SJSA1 (cell line): ENCODE measurements at regions not wholly inside any gene's neighbourhood (a gene's known extent, or its start where the extent isn't known, plus 50 kb on each side); places are given as distances from the start of the nearest gene placed in this dataset.

ENCODE experiments used
- DNase-seq, 2 experiments: peaks; one replicate each; pipeline ENCODE4 v3.0.0-alpha.2; 2015 to 2020; ENCODE audit warnings: low spot score in 2 of 2, low read depth in 1 of 2
- H3K27ac ChIP-seq: fragments of 250-450 bp; sonication (Bioruptor Pico); 2 replicates; pipeline ENCODE4 v1.5.1; 2020; ENCODE audit warnings: mild to moderate bottlenecking, moderate library complexity
- H3K27me3 ChIP-seq: fragments of 250-450 bp; sonication (Bioruptor Pico); replicated peaks from 2 replicates; pipeline ENCODE4 v1.5.1; 2020; ENCODE audit warnings: mild to moderate bottlenecking, moderate library complexity
- H3K36me3 ChIP-seq: fragments of 250-450 bp; sonication (Bioruptor Pico); 2 replicates; pipeline ENCODE4 v1.5.1; 2020; ENCODE audit warnings: mild to moderate bottlenecking
- H3K4me1 ChIP-seq: fragments of 250-450 bp; sonication (Bioruptor Pico); replicated peaks from 2 replicates; pipeline ENCODE4 v1.6.1; 2021; ENCODE audit warnings: mild to moderate bottlenecking
- H3K4me3 ChIP-seq: fragments of 250-450 bp; sonication (Bioruptor Pico); 2 replicates; pipeline ENCODE4 v1.5.1; 2020; ENCODE audit warnings: mild to moderate bottlenecking
- H3K9me3 ChIP-seq: fragments of 250-450 bp; sonication (Bioruptor Pico); replicated peaks from 2 replicates; pipeline ENCODE4 v1.5.1; 2020; ENCODE audit warnings: mild to moderate bottlenecking

- Histone ChIP-seq H3K9me3 (no peaks in the 10 kb centered on the region), H3K27me3 (no peaks in the 10 kb centered on the region), H3K4me3 (no peak overlapping the region), H3K36me3 (no peaks in the 10 kb centered on the region), H3K4me1 (no peaks in the 10 kb centered on the region), H3K27ac (no peak overlapping the region)
- DNase-seq, result no peak
These were observed 1528.3 kb downstream of the RPA4 start for GRCh38 chrX:98412058-98412457.

- DNase-seq, result no peak
- Histone ChIP-seq H3K36me3 (no peaks in the 10 kb centered on the region), H3K4me1 (no peaks in the 10 kb centered on the region), H3K9me3 (no peaks in the 10 kb centered on the region), H3K27ac (no peak overlapping the region), H3K4me3 (no peak overlapping the region), H3K27me3 (no peaks in the 10 kb centered on the region)
These were observed 1538.8 kb downstream of the RPA4 start for GRCh38 chrX:98422536-98422935.

GRCh38 chrX:98432413-98432812 is 1548.7 kb downstream of the RPA4 start:
- H3K9me3 ChIP-seq, result no peaks in the 10 kb centered on the region
- H3K27me3 ChIP-seq, result no peaks in the 10 kb centered on the region
- no peak overlapping the region for H3K4me3 ChIP-seq
- no peak for DNase-seq
- H3K27ac ChIP-seq, result no peak overlapping the region
- no peaks in the 10 kb centered on the region for H3K4me1 ChIP-seq
- H3K36me3 ChIP-seq, result no peaks in the 10 kb centered on the region

- no peak overlapping the region for H3K4me3 ChIP-seq
These were observed 1564.8 kb downstream of the RPA4 start for GRCh38 chrX:98448524-98448923.

GRCh38 chrX:98452456-98452855 is 1568.7 kb downstream of the RPA4 start:
- no peaks in the 10 kb centered on the region for H3K36me3 ChIP-seq
- H3K9me3 ChIP-seq, result no peaks in the 10 kb centered on the region
- H3K27me3 ChIP-seq, result no peaks in the 10 kb centered on the region
- DNase-seq, result no peak
- H3K4me3 ChIP-seq, result no peak overlapping the region
- H3K27ac ChIP-seq, result no peak overlapping the region
- H3K4me1 ChIP-seq, result no peaks in the 10 kb centered on the region

More at GRCh38 chrX:98448524-98448923, 1564.8 kb downstream of the RPA4 start:
- Histone ChIP-seq H3K36me3 (no peaks in the 10 kb centered on the region), H3K27ac (no peak overlapping the region), H3K27me3 (no peaks in the 10 kb centered on the region), H3K4me1 (no peaks in the 10 kb centered on the region), H3K9me3 (no peaks in the 10 kb centered on the region)
- no peak for DNase-seq

- no peaks in the 10 kb centered on the region for H3K27me3 ChIP-seq
- H3K4me3 ChIP-seq, result no peak overlapping the region
- no peak overlapping the region for H3K27ac ChIP-seq
- H3K36me3 ChIP-seq, result no peaks in the 10 kb centered on the region
- no peaks in the 10 kb centered on the region for H3K4me1 ChIP-seq
- no peaks in the 10 kb centered on the region for H3K9me3 ChIP-seq
- DNase-seq, result no peak
These were observed 1576.0 kb downstream of the RPA4 start for GRCh38 chrX:98459669-98460068.

GRCh38 chrX:98480606-98481005 is 1596.9 kb downstream of the RPA4 start:
- Histone ChIP-seq H3K4me1 (no peaks in the 10 kb centered on the region), H3K4me3 (no peak overlapping the region), H3K27me3 (no peaks in the 10 kb centered on the region), H3K9me3 (no peaks in the 10 kb centered on the region), H3K36me3 (no peaks in the 10 kb centered on the region), H3K27ac (no peak overlapping the region)
- no peak for DNase-seq

GRCh38 chrX:98481636-98482035 is 1597.9 kb downstream of the RPA4 start:
- no peak overlapping the region for H3K27ac ChIP-seq
- no peak overlapping the region for H3K4me3 ChIP-seq
- no peaks in the 10 kb centered on the region for H3K27me3 ChIP-seq
- DNase-seq, result no peak
- no peaks in the 10 kb centered on the region for H3K9me3 ChIP-seq
- no peaks in the 10 kb centered on the region for H3K36me3 ChIP-seq
- H3K4me1 ChIP-seq, result no peaks in the 10 kb centered on the region

- DNase-seq, result no peak
- H3K4me3 ChIP-seq, result no peak overlapping the region
- H3K9me3 ChIP-seq, result no peaks in the 10 kb centered on the region
- no peak overlapping the region for H3K27ac ChIP-seq
- H3K36me3 ChIP-seq, result no peaks in the 10 kb centered on the region
- H3K4me1 ChIP-seq, result no peaks in the 10 kb centered on the region
- no peaks in the 10 kb centered on the region for H3K27me3 ChIP-seq
These were observed 1607.0 kb downstream of the RPA4 start for GRCh38 chrX:98490670-98491069.

- DNase-seq, result no peak
- Histone ChIP-seq H3K27ac (no peak overlapping the region), H3K36me3 (no peaks in the 10 kb centered on the region), H3K4me3 (no peak overlapping the region), H3K4me1 (no peaks in the 10 kb centered on the region), H3K9me3 (no peaks in the 10 kb centered on the region), H3K27me3 (no peaks in the 10 kb centered on the region)
These were observed 1617.7 kb downstream of the RPA4 start for GRCh38 chrX:98501426-98501825.

GRCh38 chrX:98506907-98507306 is 1623.2 kb downstream of the RPA4 start:
- Histone ChIP-seq H3K4me3 (no peak overlapping the region), H3K9me3 (no peaks in the 10 kb centered on the region), H3K27ac (no peak overlapping the region), H3K27me3 (no peaks in the 10 kb centered on the region), H3K36me3 (no peaks in the 10 kb centered on the region), H3K4me1 (no peaks in the 10 kb centered on the region)
- DNase-seq, result no peak

GRCh38 chrX:98514032-98514431 is 1630.3 kb downstream of the RPA4 start:
- Histone ChIP-seq H3K4me1 (no peaks in the 10 kb centered on the region), H3K36me3 (no peaks in the 10 kb centered on the region), H3K27ac (no peak overlapping the region), H3K27me3 (no peaks in the 10 kb centered on the region), H3K4me3 (no peak overlapping the region), H3K9me3 (no peaks in the 10 kb centered on the region)
- no peak for DNase-seq

- H3K4me1 ChIP-seq, result no peaks in the 10 kb centered on the region
- H3K4me3 ChIP-seq, result no peak overlapping the region
- H3K36me3 ChIP-seq, result no peaks in the 10 kb centered on the region
- no peaks in the 10 kb centered on the region for H3K9me3 ChIP-seq
- DNase-seq, result no peak
- H3K27ac ChIP-seq, result no peak overlapping the region
- H3K27me3 ChIP-seq, result no peaks in the 10 kb centered on the region
These were observed 1632.4 kb downstream of the RPA4 start for GRCh38 chrX:98516120-98516519.

- no peaks in the 10 kb centered on the region for H3K27me3 ChIP-seq
- no peak overlapping the region for H3K27ac ChIP-seq
- no peaks in the 10 kb centered on the region for H3K9me3 ChIP-seq
- no peak for DNase-seq
- no peaks in the 10 kb centered on the region for H3K4me1 ChIP-seq
- no peak overlapping the region for H3K4me3 ChIP-seq
- H3K36me3 ChIP-seq, result no peaks in the 10 kb centered on the region
These were observed 1639.3 kb downstream of the RPA4 start for GRCh38 chrX:98523026-98523425.

- DNase-seq, result no peak
- H3K9me3 ChIP-seq, result no peaks in the 10 kb centered on the region
- no peak overlapping the region for H3K4me3 ChIP-seq
- H3K27me3 ChIP-seq, result no peaks in the 10 kb centered on the region
- H3K27ac ChIP-seq, result no peak overlapping the region
- H3K4me1 ChIP-seq, result no peaks in the 10 kb centered on the region
- no peaks in the 10 kb centered on the region for H3K36me3 ChIP-seq
These were observed 1639.8 kb downstream of the RPA4 start for GRCh38 chrX:98523521-98523920.
